ENCODE measurements at regions not wholly inside any gene's neighbourhood (a gene's known extent, or its start where the extent isn't known, plus 50 kb on each side); places are given as distances from the start of the nearest gene placed in this dataset.

GRCh38 chr21:14890141-14890540 lies 174.7 kb downstream of the NRIP1 start:
- no peaks in the 10 kb centered on the region for H3K4me1 ChIP-seq
- 91 to 93% methylated on average over 2 of the region's 2 CpGs for WGBS, 2 donors
- no peak overlapping the region for H3K27ac ChIP-seq
- H3K36me3 ChIP-seq (ENCODE audit: low read depth, missing control alignments), result no peaks in the 10 kb centered on the region
- no peak for DNase-seq
- intact Hi-C loops (cut with DNase I; ENCODE audit: low total_unique reads), result no loop called here
- no peaks in the 10 kb centered on the region for H3K27me3 ChIP-seq
- no peak overlapping the region for H3K4me3 ChIP-seq
- TF ChIP-seq POLR2A (IDR thresholded peaks at IDR 0.05) (no peak), CTCF (IDR thresholded peaks at IDR 0.05) (no peak)
- H3K9me3 ChIP-seq, result no peaks in the 10 kb centered on the region

GRCh38 chr21:14889080-14889810 lies 175.6 kb downstream of the NRIP1 start:
- no peaks in the 10 kb centered on the region for H3K9me3 ChIP-seq
- H3K27me3 ChIP-seq, result no peaks in the 10 kb centered on the region
- intact Hi-C loops (cut with DNase I; ENCODE audit: low total_unique reads), result no loop called here
- H3K36me3 ChIP-seq (ENCODE audit: low read depth, missing control alignments), result no peaks in the 10 kb centered on the region
- H3K4me1 ChIP-seq, result no peaks in the 10 kb centered on the region
- WGBS, 2 donors, result 68 to 70% methylated on average over 5 of the region's 5 CpGs
- TF ChIP-seq CTCF (IDR thresholded peaks at IDR 0.05) (no peak), POLR2A (IDR thresholded peaks at IDR 0.05) (no peak)
- H3K27ac ChIP-seq, result no peak overlapping the region
- no peak overlapping the region for H3K4me3 ChIP-seq
- DNase-seq, result no peak

- no peak for DNase-seq
- intact Hi-C loops (cut with DNase I; ENCODE audit: low total_unique reads), result no loop called here
- WGBS, 2 donors, result 71 to 76% methylated on average over 1 of the region's 1 CpG
- H3K36me3 ChIP-seq (ENCODE audit: low read depth, missing control alignments), result no peaks in the 10 kb centered on the region
- TF ChIP-seq POLR2A (IDR thresholded peaks at IDR 0.05), result no peak
- no peak for TF ChIP-seq CTCF (IDR thresholded peaks at IDR 0.05)
- H3K4me1 ChIP-seq, result no peaks in the 10 kb centered on the region
- no peak overlapping the region for H3K4me3 ChIP-seq
- H3K27me3 ChIP-seq, result no peaks in the 10 kb centered on the region
- no peaks in the 10 kb centered on the region for H3K9me3 ChIP-seq
- H3K27ac ChIP-seq, result no peak overlapping the region
Measured at GRCh38 chr21:14888202-14888601, 176.6 kb downstream of the NRIP1 start.

GRCh38 chr21:14886001-14886400 lies 178.8 kb downstream of the NRIP1 start:
- WGBS, 2 donors, result 87 to 97% methylated on average over 1 of the region's 1 CpG

More at GRCh38 chr21:14886001-14886400, 178.8 kb downstream of the NRIP1 start:
- TF ChIP-seq CTCF (IDR thresholded peaks at IDR 0.05) (no peak), POLR2A (IDR thresholded peaks at IDR 0.05) (no peak)
- no peaks in the 10 kb centered on the region for H3K9me3 ChIP-seq
- H3K4me3 ChIP-seq, result no peak overlapping the region
- H3K4me1 ChIP-seq, result no peaks in the 10 kb centered on the region
- no peak overlapping the region for H3K27ac ChIP-seq
- intact Hi-C loops (cut with DNase I; ENCODE audit: low total_unique reads), result no loop called here
- H3K27me3 ChIP-seq, result no peaks in the 10 kb centered on the region
- H3K36me3 ChIP-seq (ENCODE audit: low read depth, missing control alignments), result no peaks in the 10 kb centered on the region
- DNase-seq, result no peak
